HFF-Myc (cell line): ENCODE measurements at regions not wholly inside any gene's neighbourhood (a gene's known extent, or its start where the extent isn't known, plus 50 kb on each side); places are given as distances from the start of the nearest gene placed in this dataset.

Experiments used
- DNase-seq: peaks from one replicate; pipeline ENCODE4 v3.0.0-alpha.2; 2011; ENCODE audit warnings: low read depth; ENCODE audit errors: extremely low read depth
- H3K4me3 ChIP-seq: replicated peaks from 2 replicates; pipeline ENCODE4 v1.5.1; 2011; ENCODE audit warnings: low read depth, mild to moderate bottlenecking, control low read depth, low read length
- CTCF ChIP-seq: IDR thresholded peaks from 2 replicates; pipeline ENCODE4 v1.5.1; 2012; ENCODE audit warnings: mild to moderate bottlenecking, low read depth, low read length, control low read depth; ENCODE audit errors: missing control alignments

- no peak for TF ChIP-seq CTCF
- H3K4me3 ChIP-seq, result no peak overlapping the region
- DNase-seq, result no peak
These were observed 170.5 kb downstream of the SH2D4B start for GRCh38 chr10:80708185-80708584.

GRCh38 chr10:80708808-80709207 lies 171.1 kb downstream of the SH2D4B start:
- no peak overlapping the region for H3K4me3 ChIP-seq
- no peak for TF ChIP-seq CTCF
- no peak for DNase-seq

- no peak overlapping the region for H3K4me3 ChIP-seq
- TF ChIP-seq CTCF, result no peak
- DNase-seq, result no peak
These were observed 172.2 kb downstream of the SH2D4B start for GRCh38 chr10:80709866-80710265.

- no peak for TF ChIP-seq CTCF
- no peak for DNase-seq
- H3K4me3 ChIP-seq, result no peak overlapping the region
These were observed 175.8 kb downstream of the SH2D4B start for GRCh38 chr10:80713398-80713928.

GRCh38 chr10:80714566-80714965 lies 176.9 kb downstream of the SH2D4B start:
- no peak overlapping the region for H3K4me3 ChIP-seq
- no peak for TF ChIP-seq CTCF
- no peak for DNase-seq

- TF ChIP-seq CTCF, result no peak
- no peak overlapping the region for H3K4me3 ChIP-seq
- DNase-seq, result no peak
These were observed 180.3 kb downstream of the SH2D4B start for GRCh38 chr10:80718024-80718423.

- H3K4me3 ChIP-seq, result no peak overlapping the region
- TF ChIP-seq CTCF, result no peak
- no peak for DNase-seq
These were observed 182.2 kb downstream of the SH2D4B start for GRCh38 chr10:80719935-80720334.
